ENCODE measurements at regions not wholly inside any gene's neighbourhood (a gene's known extent, or its start where the extent isn't known, plus 50 kb on each side); places are given as distances from the start of the nearest gene placed in this dataset.

DNA sequence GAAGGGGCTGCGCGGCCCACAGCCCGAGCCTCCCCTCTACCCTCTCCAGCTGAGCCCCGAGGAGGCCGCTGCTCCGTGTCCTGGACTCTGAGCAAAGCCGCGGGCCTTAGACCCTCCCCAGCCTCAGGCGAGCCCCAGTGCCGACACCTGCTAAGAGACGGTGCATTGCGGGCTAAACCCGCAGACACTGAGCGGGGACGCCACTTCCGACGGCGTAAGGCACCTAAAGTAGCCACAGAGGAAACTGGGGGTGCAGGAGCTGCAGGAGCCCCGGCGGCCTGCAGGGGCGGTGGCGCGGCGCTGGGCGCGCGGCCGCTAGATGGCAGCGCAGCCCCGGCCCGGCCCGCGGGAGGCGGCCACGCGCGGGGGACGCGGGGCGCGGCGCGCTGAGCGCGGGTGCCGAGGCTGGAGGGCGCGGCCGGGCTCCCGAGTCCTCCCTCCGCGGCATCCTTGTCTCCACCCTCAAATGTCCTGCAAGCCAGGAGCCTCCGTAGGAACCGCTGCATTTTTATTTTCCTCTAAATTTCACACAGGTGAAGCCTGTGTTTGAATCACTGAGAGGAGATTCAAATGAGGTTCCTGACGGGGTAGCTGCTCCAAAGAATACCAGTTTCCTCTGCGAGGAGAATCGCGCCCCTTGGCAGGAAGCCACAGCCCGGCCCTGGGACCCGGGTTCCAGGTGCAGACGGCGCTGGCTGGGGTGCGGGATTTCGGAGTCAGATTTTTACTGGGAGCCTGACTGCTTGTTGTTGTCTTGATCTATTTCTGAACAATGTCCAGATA, 650.5 kb downstream of the GALR1 start:
- Histone ChIP-seq H3K27ac (no peak overlapping the region), H3K79me2 (ENCODE audit: insufficient read depth) (no peaks in the 10 kb centered on the region), H3K4me3 (peak overlapping the region; percentile 35), H3K36me3 (ENCODE audit: low read depth) (no peaks in the 10 kb centered on the region), H2AFZ (peak overlapping the region; percentile 73), H4K20me1 (ENCODE audit: insufficient read depth) (no peaks in the 10 kb centered on the region), H3K4me1 (ENCODE audit: insufficient read depth) (no peaks in the 10 kb centered on the region), H3K9me3 (ENCODE audit: low read depth) (no peaks in the 10 kb centered on the region), H3K9ac (no peak overlapping the region), H3K4me2 (ENCODE audit: unreplicated experiment) (peak overlapping the region; percentile 39), H3K9me2 (ENCODE audit: insufficient read depth) (no peaks in the 10 kb centered on the region), H3K27me3 (replicated peaks; ENCODE audit: insufficient read depth) (no peaks in the 10 kb centered on the region), H3F3A (ENCODE audit: insufficient read depth) (no peaks in the 10 kb centered on the region)
- in situ Hi-C loops (cut with MboI) = no loop called here
- no peak for TF ChIP-seq EZH2 (IDR thresholded peaks at IDR 0.05; ENCODE audit: insufficient read depth, poor library complexity, severe bottlenecking)
- TF ChIP-seq EZH2phosphoT487 (IDR thresholded peaks at IDR 0.05; ENCODE audit: insufficient read depth, low read depth) = no peak
- WGBS, 2 experiments (ENCODE audit: low coverage in 1 of 2, low lambda C conversion rate in 2 of 2, missing lambda C conversion rate in 2 of 2) = 10 to 11% methylated on average over 52 to 63 of the region's 64 CpGs
- peak; percentile 72 for DNase-seq

DNA sequence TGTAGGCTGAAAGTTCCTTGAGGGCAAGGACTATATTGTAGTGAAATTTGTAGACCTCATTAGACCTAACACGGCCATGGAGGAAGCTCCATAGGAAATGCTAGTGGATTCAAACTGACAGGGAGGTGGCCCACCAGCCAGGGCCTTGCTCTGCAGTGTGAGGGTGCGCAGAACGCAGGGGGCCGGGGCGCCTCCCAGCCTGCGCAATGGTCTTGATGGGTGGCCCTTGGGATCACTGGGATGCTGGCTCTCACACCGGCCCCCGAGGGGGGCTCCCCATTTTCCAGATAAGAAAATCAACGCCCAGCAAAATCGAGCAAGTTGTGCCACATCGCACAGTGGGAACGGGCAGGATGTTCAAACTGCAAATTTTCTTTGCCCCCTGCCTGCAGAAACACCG, 655.4 kb downstream of the GALR1 start:
- Histone ChIP-seq H3K27me3 (replicated peaks; ENCODE audit: insufficient read depth) (no peaks in the 10 kb centered on the region), H3F3A (ENCODE audit: insufficient read depth) (no peaks in the 10 kb centered on the region), H3K27ac (no peak overlapping the region), H3K4me2 (ENCODE audit: unreplicated experiment) (no peak overlapping the region), H3K9me3 (ENCODE audit: low read depth) (no peaks in the 10 kb centered on the region), H3K79me2 (ENCODE audit: insufficient read depth) (no peaks in the 10 kb centered on the region), H3K4me3 (no peak overlapping the region), H3K9ac (no peak overlapping the region), H3K4me1 (ENCODE audit: insufficient read depth) (no peaks in the 10 kb centered on the region), H2AFZ (no peak overlapping the region), H3K9me2 (ENCODE audit: insufficient read depth) (no peaks in the 10 kb centered on the region), H4K20me1 (ENCODE audit: insufficient read depth) (no peaks in the 10 kb centered on the region), H3K36me3 (ENCODE audit: low read depth) (no peaks in the 10 kb centered on the region)
- WGBS, 2 experiments (ENCODE audit: low coverage in 1 of 2, low lambda C conversion rate in 2 of 2, missing lambda C conversion rate in 2 of 2) = 62 to 70% methylated on average over 13 of the region's 13 CpGs
- in situ Hi-C loops (cut with MboI) = no loop called here
- DNase-seq = no peak
- TF ChIP-seq EZH2phosphoT487 (IDR thresholded peaks at IDR 0.05; ENCODE audit: insufficient read depth, low read depth) (no peak), EZH2 (IDR thresholded peaks at IDR 0.05; ENCODE audit: insufficient read depth, poor library complexity, severe bottlenecking) (no peak)

DNA sequence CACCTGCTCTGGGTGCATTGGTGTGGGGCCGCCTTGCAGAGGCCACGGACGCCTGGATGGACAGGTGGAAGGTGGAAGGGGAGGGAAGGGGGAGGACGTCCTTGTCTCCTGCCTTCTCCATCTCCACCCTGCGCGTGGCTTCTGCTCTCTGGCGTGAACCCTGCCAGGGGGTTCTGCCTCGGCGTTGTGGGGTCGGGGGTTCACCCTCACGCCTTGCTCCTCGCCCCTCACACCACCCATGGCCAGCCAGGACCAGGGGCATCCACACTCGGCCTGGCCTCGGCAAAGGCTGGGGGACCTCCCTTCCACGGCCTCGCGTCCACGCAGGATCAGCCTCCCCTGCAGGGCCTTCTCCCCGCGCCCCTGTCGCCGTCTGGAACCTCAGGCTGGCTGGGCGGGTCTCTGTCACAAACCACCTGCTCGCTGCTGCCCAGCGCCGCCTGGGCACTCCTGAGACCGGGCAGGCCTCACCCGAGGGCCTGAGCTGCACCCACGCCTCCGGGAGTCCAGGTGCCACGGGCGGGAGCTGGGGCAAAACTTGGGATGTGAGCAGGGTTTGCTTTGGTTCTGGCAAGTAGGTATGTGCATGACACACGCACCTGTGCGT, 655.9 kb downstream of the GALR1 start:
- no peaks in the 10 kb centered on the region for H3K9me2 ChIP-seq (ENCODE audit: insufficient read depth)
- no peaks in the 10 kb centered on the region for H3K36me3 ChIP-seq (ENCODE audit: low read depth)
- H3K9ac ChIP-seq = no peak overlapping the region
- H3F3A ChIP-seq (ENCODE audit: insufficient read depth) = no peaks in the 10 kb centered on the region
- no peak for DNase-seq
- no peak overlapping the region for H3K4me3 ChIP-seq
- no peaks in the 10 kb centered on the region for H4K20me1 ChIP-seq (ENCODE audit: insufficient read depth)
- H3K9me3 ChIP-seq (ENCODE audit: low read depth) = no peaks in the 10 kb centered on the region
- TF ChIP-seq EZH2phosphoT487 (IDR thresholded peaks at IDR 0.05; ENCODE audit: insufficient read depth, low read depth) = no peak
- TF ChIP-seq EZH2 (IDR thresholded peaks at IDR 0.05; ENCODE audit: insufficient read depth, poor library complexity, severe bottlenecking) = no peak
- no peaks in the 10 kb centered on the region for H3K4me1 ChIP-seq (ENCODE audit: insufficient read depth)
- no peaks in the 10 kb centered on the region for H3K27me3 ChIP-seq (replicated peaks; ENCODE audit: insufficient read depth)
- in situ Hi-C loops (cut with MboI) = no loop called here
- no peak overlapping the region for H3K4me2 ChIP-seq (ENCODE audit: unreplicated experiment)
- no peak overlapping the region for H3K27ac ChIP-seq
- 62 to 70% methylated on average over 29 to 30 of the region's 34 CpGs for WGBS, 2 experiments (ENCODE audit: low coverage in 1 of 2, low lambda C conversion rate in 2 of 2, missing lambda C conversion rate in 2 of 2)
- H2AFZ ChIP-seq = no peak overlapping the region
- H3K79me2 ChIP-seq (ENCODE audit: insufficient read depth) = no peaks in the 10 kb centered on the region

DNA sequence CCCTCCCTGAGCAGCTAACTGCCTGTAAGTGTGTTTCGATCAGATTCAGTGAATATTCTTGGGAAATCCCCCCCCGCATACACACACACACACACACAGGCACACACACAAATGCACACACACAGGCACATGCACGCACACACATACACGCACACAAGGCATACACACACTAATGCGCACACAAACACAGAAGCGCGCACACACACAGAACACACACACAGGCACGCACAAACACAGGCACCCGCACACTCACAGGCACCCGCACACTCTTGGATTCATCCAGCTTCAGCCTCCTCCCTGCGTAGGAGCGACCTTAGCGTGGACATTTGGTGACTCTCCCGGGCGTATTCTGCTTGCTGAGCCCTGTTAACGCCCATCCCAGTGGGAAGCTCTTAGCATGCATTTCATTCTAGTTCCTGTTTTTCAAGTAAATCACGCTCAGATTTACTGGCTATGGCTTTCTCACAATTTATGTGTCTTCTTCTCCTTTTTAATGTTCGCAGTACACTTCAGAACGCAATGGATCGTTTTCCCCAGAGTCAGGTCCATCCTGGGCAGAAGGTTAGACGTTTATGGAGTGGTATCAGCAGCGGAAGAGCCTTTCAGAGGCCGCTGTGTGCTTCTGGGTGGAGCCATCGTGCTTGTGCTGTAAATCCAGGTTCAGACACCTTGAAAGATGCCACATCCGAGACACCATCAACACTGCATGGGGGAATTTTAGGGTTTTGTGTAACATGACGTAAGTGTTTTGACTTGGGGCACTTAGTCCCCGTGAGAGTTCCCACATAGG, 656.6 kb downstream of the GALR1 start:
- Histone ChIP-seq H3K9ac (no peak overlapping the region), H3K79me2 (ENCODE audit: insufficient read depth) (no peaks in the 10 kb centered on the region), H3K4me1 (ENCODE audit: insufficient read depth) (no peaks in the 10 kb centered on the region), H3K36me3 (ENCODE audit: low read depth) (no peaks in the 10 kb centered on the region), H3K9me2 (ENCODE audit: insufficient read depth) (no peaks in the 10 kb centered on the region), H3K4me3 (no peak overlapping the region), H4K20me1 (ENCODE audit: insufficient read depth) (no peaks in the 10 kb centered on the region), H3K9me3 (ENCODE audit: low read depth) (no peaks in the 10 kb centered on the region), H3K4me2 (ENCODE audit: unreplicated experiment) (no peak overlapping the region), H3K27ac (no peak overlapping the region), H3F3A (ENCODE audit: insufficient read depth) (no peaks in the 10 kb centered on the region), H2AFZ (no peak overlapping the region), H3K27me3 (replicated peaks; ENCODE audit: insufficient read depth) (no peaks in the 10 kb centered on the region)
- DNase-seq = no peak
- TF ChIP-seq EZH2phosphoT487 (IDR thresholded peaks at IDR 0.05; ENCODE audit: insufficient read depth, low read depth) = no peak
- TF ChIP-seq EZH2 (IDR thresholded peaks at IDR 0.05; ENCODE audit: insufficient read depth, poor library complexity, severe bottlenecking) = no peak
- 55 to 57% methylated on average over 27 of the region's 27 CpGs for WGBS, 2 experiments (ENCODE audit: low coverage in 1 of 2, low lambda C conversion rate in 2 of 2, missing lambda C conversion rate in 2 of 2)
- in situ Hi-C loops (cut with MboI) = no loop called here
